Cardiac muscle cell (in vitro differentiated cells and primary cell): ENCODE measurements at regions not wholly inside any gene's neighbourhood (a gene's known extent, or its start where the extent isn't known, plus 50 kb on each side); places are given as distances from the start of the nearest gene placed in this dataset.

Experiments used
- DNase-seq, 2 donors: peaks; one replicate each; pipeline versions ENCODE4 v3.0.0 to v3.0.0-alpha.2; 2010 to 2017; ENCODE audit warnings: low read depth in 1 of 2, low spot score in 1 of 2
- H3K27ac ChIP-seq: fragments of 200-600 bp; sonication (generic); 2 replicates; pipeline ENCODE4 v1.5.1; 2016
- H3K27me3 ChIP-seq: fragments of 200-600 bp; sonication (generic); 2 replicates; pipeline ENCODE4 v1.6.0; 2016; ENCODE audit warnings: control low read depth
- H3K36me3 ChIP-seq: fragments of 200-600 bp; sonication (generic); 2 replicates; pipeline ENCODE4 v1.5.1; 2016; ENCODE audit warnings: control low read depth
- H3K4me1 ChIP-seq: fragments of 200-600 bp; sonication (generic); 2 replicates; pipeline ENCODE4 v1.8.1; 2017; ENCODE audit warnings: low read depth, mild to moderate bottlenecking, mixed run types
- H3K4me3 ChIP-seq: fragments of 200-600 bp; sonication (generic); 2 replicates; pipeline ENCODE4 v1.5.1; 2016; ENCODE audit warnings: mild to moderate bottlenecking
- H3K9me3 ChIP-seq: fragments of 200-600 bp; sonication (generic); 2 replicates; pipeline ENCODE4 v1.5.1; 2017; ENCODE audit warnings: low read depth, mild to moderate bottlenecking, control low read depth
- CTCF ChIP-seq: IDR thresholded peaks from 2 replicates; pipeline ENCODE4 v1.5.1; 2012; ENCODE audit warnings: low read depth, mild to moderate bottlenecking, low read length

GRCh38 chr10:89142590-89142989, 64.5 kb downstream of the CH25H start:
- DNase-seq = no peak
- Histone ChIP-seq H3K36me3 (no peaks in the 10 kb centered on the region), H3K4me3 (no peak overlapping the region), H3K27ac (no peak overlapping the region), H3K27me3 (no peaks in the 10 kb centered on the region), H3K9me3 (no peaks in the 10 kb centered on the region), H3K4me1 (no peaks in the 10 kb centered on the region)
- no peak for TF ChIP-seq CTCF

- Histone ChIP-seq H3K27ac (no peak overlapping the region), H3K27me3 (no peaks in the 10 kb centered on the region), H3K4me3 (no peak overlapping the region), H3K4me1 (no peaks in the 10 kb centered on the region), H3K9me3 (no peaks in the 10 kb centered on the region), H3K36me3 (no peaks in the 10 kb centered on the region)
- TF ChIP-seq CTCF = no peak
- peak in 1 of 2 donors; percentile 17 for DNase-seq
Measured at GRCh38 chr10:89138755-89139490, 68.2 kb downstream of the CH25H start.

- Histone ChIP-seq H3K27ac (no peak overlapping the region), H3K36me3 (no peaks in the 10 kb centered on the region), H3K4me3 (no peak overlapping the region), H3K9me3 (no peaks in the 10 kb centered on the region), H3K4me1 (no peaks in the 10 kb centered on the region), H3K27me3 (no peaks in the 10 kb centered on the region)
- TF ChIP-seq CTCF = no peak
- DNase-seq = no peak
Measured at GRCh38 chr10:89134963-89135362, 72.2 kb downstream of the CH25H start.

GRCh38 chr10:89129911-89130310, 77.2 kb downstream of the CH25H start:
- peak in 1 of 2 donors; percentile 75 for DNase-seq
- no peaks in the 10 kb centered on the region for H3K4me1 ChIP-seq
- H3K27ac ChIP-seq = no peak overlapping the region

GRCh38 chr10:89122433-89123051, 84.6 kb downstream of the CH25H start:
- no peaks in the 10 kb centered on the region for H3K36me3 ChIP-seq
- no peaks in the 10 kb centered on the region for H3K9me3 ChIP-seq
- H3K27ac ChIP-seq = no peak overlapping the region
- no peaks in the 10 kb centered on the region for H3K27me3 ChIP-seq
- no peaks in the 10 kb centered on the region for H3K4me1 ChIP-seq
- no peak overlapping the region for H3K4me3 ChIP-seq
- TF ChIP-seq CTCF = no peak
- no peak for DNase-seq

More at GRCh38 chr10:89129911-89130310, 77.2 kb downstream of the CH25H start:
- H3K9me3 ChIP-seq = no peaks in the 10 kb centered on the region
- no peak overlapping the region for H3K4me3 ChIP-seq
- peaks cover 3% of the 10 kb centered on the region for H3K27me3 ChIP-seq
- TF ChIP-seq CTCF = no peak
- H3K36me3 ChIP-seq = no peaks in the 10 kb centered on the region
